T-cell (primary cell): ENCODE measurements at regions not wholly inside any gene's neighbourhood (a gene's known extent, or its start where the extent isn't known, plus 50 kb on each side); places are given as distances from the start of the nearest gene placed in this dataset.

ENCODE experiments used
- ATAC-seq, 4 experiments: fragments of 200-7000 bp in 3 of 4; fragments of 150-1000 bp in 1 of 4; cut with Tn5 transposase; replicated peaks in 1 of 4; 1 replicate in 3 of 4; 2 replicates in 1 of 4; pipeline ENCODE4 v1.10.0; 2021; ENCODE audit warnings: moderate library complexity in 3 of 4, mild to moderate bottlenecking in 2 of 4, moderate number of reproducible peaks in 1 of 4
- CTCF ChIA-PET, 2 donors: fragments of 300-600 bp; sonication (Branson Sonifier 250); formaldehyde crosslinking; loops; one replicate each; lab custom pipeline; 2022; ENCODE audit warnings: antibody characterized with exemption in 2 of 2; lab: Charles Lee
- POLR2A ChIA-PET, 2 donors: fragments of 300-600 bp; sonication (Branson Sonifier 250); formaldehyde crosslinking; loops; one replicate each; lab custom pipeline; 2022; ENCODE audit warnings: antibody characterized with exemption in 2 of 2; lab: Charles Lee
- DNase-seq, 35 experiments: peaks; one replicate each; pipeline versions ENCODE4 v3.0.0 to v3.0.0-alpha.2; 2013 to 2023
- H3K27ac ChIP-seq: one replicate; pipeline ENCODE4 v1.5.1; 2013; ENCODE audit warnings: low read length
- H3K27me3 ChIP-seq, 2 experiments: replicated peaks in 1 of 2; 1 replicate in 1 of 2; 2 replicates in 1 of 2; pipeline versions ENCODE4 v1.6.1 to v1.7.0; 2013; ENCODE audit warnings: low read length in 1 of 2, mixed read lengths in 1 of 2; ENCODE audit not compliant: control insufficient read depth in 2 of 2, insufficient read depth in 2 of 2; ENCODE audit errors: extremely low read depth in 1 of 2
- H3K36me3 ChIP-seq, 2 donors: 1 replicate in 1 of 2; 2 replicates in 1 of 2; pipeline versions ENCODE4 v1.6.1 to v1.7.0; 2013; ENCODE audit warnings: low read length in 1 of 2; ENCODE audit not compliant: control insufficient read depth in 2 of 2, insufficient read depth in 1 of 2; ENCODE audit errors: extremely low read depth in 1 of 2
- H3K4me1 ChIP-seq, 2 experiments: 1 replicate in 1 of 2; 2 replicates in 1 of 2; pipeline versions ENCODE4 v1.6.1 to v1.7.0; 2013; ENCODE audit warnings: low read length in 2 of 2, mixed read lengths in 1 of 2; ENCODE audit not compliant: insufficient read depth in 2 of 2, control insufficient read depth in 1 of 2; ENCODE audit errors: extremely low read depth in 1 of 2
- H3K4me3 ChIP-seq, 2 donors: 1 replicate in 1 of 2; 2 replicates in 1 of 2; pipeline versions ENCODE4 v1.5.1 to v1.7.0; 2013; ENCODE audit warnings: mild to moderate bottlenecking in 2 of 2, low read length in 1 of 2, moderate library complexity in 1 of 2; ENCODE audit not compliant: control insufficient read depth in 1 of 2; ENCODE audit errors: extremely low read depth in 1 of 2
- H3K9me3 ChIP-seq: 2 replicates; pipeline ENCODE4 v1.7.0; 2013
- H3K27ac Mint-ChIP-seq, 2 donors: one replicate each; pipeline ENCODE4 v1.8.0; 2020 to 2021; ENCODE audit warnings: mild to moderate bottlenecking in 2 of 2, mixed read lengths in 2 of 2
- H3K27me3 Mint-ChIP-seq, 2 donors: one replicate each; pipeline ENCODE4 v1.8.0; 2021 to 2022; ENCODE audit warnings: mixed read lengths in 2 of 2
- H3K36me3 Mint-ChIP-seq: one replicate; pipeline ENCODE4 v1.8.0; 2021; ENCODE audit warnings: mixed read lengths
- H3K4me1 Mint-ChIP-seq, 3 donors: one replicate each; pipeline ENCODE4 v1.8.0; 2020 to 2022; ENCODE audit warnings: mixed read lengths in 3 of 3, mild to moderate bottlenecking in 1 of 3
- H3K4me3 Mint-ChIP-seq, 3 donors: one replicate each; pipeline ENCODE4 v1.8.0; 2020 to 2022; ENCODE audit warnings: mild to moderate bottlenecking in 3 of 3, mixed read lengths in 3 of 3, moderate library complexity in 3 of 3
- H3K9me3 Mint-ChIP-seq, 3 donors: one replicate each; pipeline ENCODE4 v1.8.0; 2020 to 2022; ENCODE audit warnings: mixed read lengths in 3 of 3
- WGBS: methylation state at CpG from one replicate; pipeline ENCODE4 v1.1.5; 2013; ENCODE audit warnings: missing lambda C conversion rate; ENCODE audit not compliant: insufficient coverage; 5-methylcytosine and 5-hydroxymethylcytosine counted together

DNA sequence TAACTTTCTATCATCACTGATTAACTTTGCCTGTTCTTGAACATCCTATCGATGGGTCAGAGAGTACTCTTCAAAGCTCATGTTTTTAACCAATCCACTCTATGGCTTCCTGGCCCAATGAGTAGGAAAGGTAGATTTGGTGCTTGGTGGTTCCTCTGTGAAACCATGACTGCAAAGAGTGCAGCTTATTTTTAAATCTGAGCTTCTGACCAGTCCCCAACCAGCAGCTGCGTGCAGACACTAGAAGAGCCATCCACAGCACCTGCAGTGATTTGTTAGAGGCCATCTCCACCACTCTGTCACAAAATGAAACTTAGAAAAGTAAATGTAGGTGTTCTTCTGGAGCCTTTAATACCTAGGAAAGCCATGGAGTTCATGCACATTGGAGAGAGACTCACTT, 107.3 kb upstream of the WWC1 start:
- no CpG with 5 or more reads among the region's 2 CpGs for WGBS
- H3K27ac Mint-ChIP-seq = no peak overlapping the region
- DNase-seq (no peak), ATAC-seq (no peak)
- H3K27me3 Mint-ChIP-seq = peaks cover 0 to 4% of the 10 kb centered on the region in 2 donors
- H3K9me3 ChIP-seq = no peaks in the 10 kb centered on the region
- ChIA-PET POLR2A (no interaction called here), CTCF (interaction anchor here in 1 of 2 donors (0.6 kb wide), 1 partner anchor 36 kb away, joined by 5 read pairs; no protein-coding TSS in a partner anchor)
- H3K4me1 ChIP-seq = no peaks in the 10 kb centered on the region
- H3K27ac ChIP-seq = no peak overlapping the region
- no peaks in the 10 kb centered on the region for H3K36me3 Mint-ChIP-seq
- H3K4me3 ChIP-seq = no peak overlapping the region
- H3K4me1 Mint-ChIP-seq = no peaks in the 10 kb centered on the region
- no peaks in the 10 kb centered on the region for H3K27me3 ChIP-seq
- H3K36me3 ChIP-seq = no peaks in the 10 kb centered on the region
- H3K9me3 Mint-ChIP-seq = no peaks in the 10 kb centered on the region
- no peak overlapping the region for H3K4me3 Mint-ChIP-seq

DNA sequence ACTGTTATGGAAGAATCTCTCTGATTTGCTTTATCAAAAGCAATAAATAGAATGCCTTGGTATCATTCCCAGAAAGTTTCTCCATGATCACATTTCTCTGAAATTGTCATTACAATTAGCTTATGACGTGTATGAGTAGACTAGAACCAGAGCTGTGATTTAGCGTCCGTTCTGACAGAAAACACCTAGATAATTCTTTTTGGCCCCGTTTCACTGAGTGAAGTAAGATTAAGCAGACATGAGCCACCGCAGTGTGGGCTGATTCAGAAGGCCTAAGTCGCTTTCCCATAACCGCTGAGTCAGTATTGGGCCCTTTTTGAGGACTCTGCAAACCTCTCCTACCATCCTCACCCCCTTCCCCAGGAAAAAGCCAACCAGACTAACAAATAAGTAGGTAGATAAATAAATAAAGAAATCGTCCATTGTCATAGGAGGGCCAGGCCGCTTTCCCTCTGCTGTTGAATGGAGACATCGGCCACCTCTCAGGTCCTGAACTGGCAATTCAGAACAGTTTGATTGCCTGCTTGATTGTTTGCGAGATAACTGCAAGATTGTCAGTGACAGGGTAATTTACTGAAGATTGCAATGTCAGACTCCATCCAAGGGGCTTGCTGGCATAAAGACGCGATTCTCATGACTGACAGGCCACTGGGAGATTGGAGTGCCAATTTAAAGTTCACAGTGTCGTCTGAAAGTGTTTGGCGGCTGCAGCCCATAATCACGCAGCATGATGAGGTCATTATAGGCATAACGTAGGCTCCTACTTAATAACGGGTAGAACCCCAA, 105.0 kb upstream of the WWC1 start:
- no peaks in the 10 kb centered on the region for H3K9me3 ChIP-seq
- Mint-ChIP-seq H3K9me3 (no peaks in the 10 kb centered on the region), H3K27me3 (peaks cover 0 to 12% of the 10 kb centered on the region in 2 donors), H3K4me3 (no peak overlapping the region), H3K36me3 (no peaks in the 10 kb centered on the region), H3K4me1 (no peaks in the 10 kb centered on the region), H3K27ac (no peak overlapping the region)
- H3K4me1 ChIP-seq = no peaks in the 10 kb centered on the region
- DNase-seq (no peak), ATAC-seq (no peak)
- CTCF ChIA-PET = no interaction called here
- H3K27me3 ChIP-seq = peaks cover 0 to 8% of the 10 kb centered on the region in 2 experiments
- POLR2A ChIA-PET = no interaction called here
- no peak overlapping the region for H3K27ac ChIP-seq
- H3K36me3 ChIP-seq = no peaks in the 10 kb centered on the region
- 93% methylated on average over 10 of the region's 18 CpGs for WGBS
- no peak overlapping the region for H3K4me3 ChIP-seq

DNA sequence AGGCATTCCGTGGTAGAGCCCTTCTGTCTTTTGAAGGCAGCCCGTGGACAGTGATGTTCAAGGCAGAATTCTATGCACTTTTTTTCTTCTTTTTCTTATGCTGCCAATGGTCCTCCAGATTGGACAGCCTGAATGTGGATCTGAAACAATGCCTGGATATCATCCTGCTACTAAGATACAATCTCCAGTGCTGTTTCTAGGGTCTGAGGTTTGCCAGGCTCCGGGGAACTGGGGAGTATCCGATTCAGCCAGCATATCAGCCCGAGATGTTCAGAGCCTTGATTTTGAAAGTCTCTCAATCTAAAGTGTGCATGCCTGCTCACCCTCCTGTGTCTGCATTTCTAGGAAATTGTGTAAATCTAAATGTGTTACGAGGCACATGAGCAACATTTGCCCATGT, 103.8 kb upstream of the WWC1 start:
- Mint-ChIP-seq H3K4me3 (no peak overlapping the region), H3K27me3 (peaks cover 2 to 12% of the 10 kb centered on the region in 2 donors), H3K9me3 (no peaks in the 10 kb centered on the region), H3K27ac (no peak overlapping the region), H3K4me1 (no peaks in the 10 kb centered on the region), H3K36me3 (no peaks in the 10 kb centered on the region)
- Histone ChIP-seq H3K27ac (no peak overlapping the region), H3K4me3 (no peak overlapping the region), H3K4me1 (no peaks in the 10 kb centered on the region), H3K27me3 (peaks cover 0 to 10% of the 10 kb centered on the region in 2 experiments), H3K9me3 (no peaks in the 10 kb centered on the region), H3K36me3 (no peaks in the 10 kb centered on the region)
- no peak for ATAC-seq
- WGBS = no CpG with 5 or more reads among the region's 6 CpGs
- ChIA-PET CTCF (no interaction called here), POLR2A (no interaction called here)
- DNase-seq = no peak

DNA sequence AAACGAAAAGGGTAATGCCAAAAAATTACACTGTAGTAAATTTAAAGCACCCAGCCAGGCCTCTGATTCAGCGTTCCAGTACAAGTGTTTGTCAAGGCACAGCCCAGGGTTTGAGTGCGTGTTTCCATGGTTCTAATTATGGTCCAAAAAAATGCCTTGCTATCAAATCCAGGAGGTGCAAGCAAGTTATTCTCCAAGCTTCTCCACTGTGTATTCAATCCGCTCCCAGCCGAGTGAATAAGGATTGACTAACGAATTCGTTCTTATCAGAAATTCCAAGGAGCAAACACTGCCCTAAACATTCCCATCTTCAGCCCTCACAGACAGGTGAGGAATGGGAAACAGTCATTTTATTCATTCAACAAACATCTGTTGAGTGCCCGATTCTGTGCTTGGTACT, 103.3 kb upstream of the WWC1 start:
- H3K4me1 ChIP-seq = no peaks in the 10 kb centered on the region
- H3K27ac ChIP-seq = no peak overlapping the region
- no peak overlapping the region for H3K4me3 ChIP-seq
- H3K27me3 ChIP-seq = peaks cover 0 to 10% of the 10 kb centered on the region in 2 experiments
- Mint-ChIP-seq H3K4me3 (no peak overlapping the region), H3K27me3 (peaks cover 2 to 12% of the 10 kb centered on the region in 2 donors), H3K36me3 (no peaks in the 10 kb centered on the region), H3K9me3 (no peaks in the 10 kb centered on the region), H3K27ac (no peak overlapping the region), H3K4me1 (no peaks in the 10 kb centered on the region)
- H3K36me3 ChIP-seq = no peaks in the 10 kb centered on the region
- no peak for ATAC-seq
- no peaks in the 10 kb centered on the region for H3K9me3 ChIP-seq
- DNase-seq = no peak
- POLR2A ChIA-PET = no interaction called here
- CTCF ChIA-PET = interaction anchor here in 1 of 2 donors (0.6 kb wide), 1 partner anchor 40 kb away, joined by 3 read pairs; no protein-coding TSS in a partner anchor
- 88% methylated on average over 3 of the region's 8 CpGs for WGBS

DNA sequence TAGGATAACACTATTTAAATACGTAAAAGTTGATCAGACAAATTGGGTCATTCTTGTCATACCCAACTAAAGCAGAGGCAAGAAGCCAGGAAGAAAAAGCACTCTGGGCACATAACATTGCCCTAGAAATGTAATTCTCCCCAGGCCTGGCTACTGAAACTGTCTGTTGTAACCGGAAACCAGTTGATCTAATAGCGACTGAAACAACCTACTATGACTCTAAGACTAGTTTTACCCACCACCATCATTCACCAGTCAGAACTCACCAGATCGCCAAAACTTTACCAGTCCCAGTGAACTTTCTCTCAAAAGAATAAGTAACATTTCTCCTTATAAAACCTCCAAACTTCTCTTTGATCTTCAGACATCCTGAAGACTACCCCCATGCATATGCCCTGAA, 99.3 kb upstream of the WWC1 start:
- no peak for ATAC-seq
- no peaks in the 10 kb centered on the region for H3K9me3 Mint-ChIP-seq
- DNase-seq = no peak
- H3K4me1 Mint-ChIP-seq = no peaks in the 10 kb centered on the region
- Histone ChIP-seq H3K36me3 (no peaks in the 10 kb centered on the region), H3K4me3 (no peak overlapping the region), H3K9me3 (no peaks in the 10 kb centered on the region), H3K27ac (no peak overlapping the region), H3K4me1 (no peaks in the 10 kb centered on the region), H3K27me3 (peaks cover 0 to 15% of the 10 kb centered on the region in 2 experiments)
- H3K36me3 Mint-ChIP-seq = no peaks in the 10 kb centered on the region
- ChIA-PET POLR2A (no interaction called here), CTCF (no interaction called here)
- H3K27me3 Mint-ChIP-seq = peaks cover 2 to 8% of the 10 kb centered on the region in 2 donors
- no peak overlapping the region for H3K27ac Mint-ChIP-seq
- WGBS = 97% methylated on average over 3 of the region's 4 CpGs
- no peak overlapping the region for H3K4me3 Mint-ChIP-seq

DNA sequence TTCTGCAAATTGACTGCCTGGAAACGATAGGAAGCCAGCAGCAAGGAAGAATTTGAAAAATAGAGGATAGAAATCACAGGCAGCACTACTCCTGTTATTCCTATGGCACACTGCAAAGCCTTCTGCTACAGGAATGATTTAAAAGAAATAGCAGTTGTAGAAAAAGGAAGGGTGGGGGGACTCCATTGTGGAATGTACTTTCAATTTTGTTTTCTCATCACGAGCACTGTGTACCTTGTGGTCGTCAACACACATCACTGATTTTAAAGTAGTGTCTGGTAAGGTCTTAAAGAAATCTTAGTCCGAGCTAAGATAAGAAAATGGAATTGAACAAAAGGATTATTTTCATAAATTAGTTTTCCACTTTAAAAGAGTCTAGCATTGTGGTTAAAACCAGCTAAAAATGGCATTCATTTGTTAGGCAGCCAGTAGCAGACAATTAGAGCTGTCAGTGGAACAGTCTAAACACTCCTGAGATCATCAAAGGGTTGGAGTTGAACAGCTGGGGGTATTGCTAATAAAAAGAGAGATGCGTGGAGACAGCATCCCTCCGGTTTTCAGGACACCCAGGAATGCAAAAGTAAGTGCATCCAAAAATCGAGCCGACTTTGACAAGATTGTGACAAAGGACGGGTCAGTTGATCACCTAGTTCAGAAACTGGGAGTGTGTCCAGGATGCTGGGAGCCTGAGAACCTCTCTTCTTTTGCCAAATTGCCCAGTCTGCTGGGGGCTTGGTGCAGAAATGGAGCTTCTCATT, 97.8 kb upstream of the WWC1 start:
- Mint-ChIP-seq H3K4me3 (no peak overlapping the region), H3K27ac (no peak overlapping the region), H3K9me3 (no peaks in the 10 kb centered on the region), H3K4me1 (no peaks in the 10 kb centered on the region), H3K36me3 (no peaks in the 10 kb centered on the region), H3K27me3 (peaks cover 3 to 8% of the 10 kb centered on the region in 2 donors)
- Histone ChIP-seq H3K9me3 (no peaks in the 10 kb centered on the region), H3K4me3 (no peak overlapping the region), H3K27ac (no peak overlapping the region), H3K4me1 (no peaks in the 10 kb centered on the region), H3K36me3 (no peaks in the 10 kb centered on the region), H3K27me3 (peaks cover 0 to 18% of the 10 kb centered on the region in 2 experiments)
- 68% methylated on average over 4 of the region's 9 CpGs for WGBS
- ChIA-PET CTCF (no interaction called here), POLR2A (no interaction called here)
- no peak for ATAC-seq
- DNase-seq = no peak
